HL-60 (cell line): ENCODE measurements at regions not wholly inside any gene's neighbourhood (a gene's known extent, or its start where the extent isn't known, plus 50 kb on each side); places are given as distances from the start of the nearest gene placed in this dataset.

Source experiments
- DNase-seq, 2 experiments: peaks; one replicate each; pipeline ENCODE4 v3.0.0-alpha.2; 2010 to 2020; ENCODE audit warnings: low read depth in 1 of 2, low spot score in 1 of 2
- H3K27ac ChIP-seq: fragments of 250-450 bp; sonication (Bioruptor Pico); replicated peaks from 2 replicates; pipeline ENCODE4 v1.5.1; 2020; ENCODE audit warnings: mild to moderate bottlenecking, moderate library complexity
- H3K27me3 ChIP-seq: fragments of 250-450 bp; sonication (Bioruptor Pico); 2 replicates; pipeline ENCODE4 v1.5.1; 2021; ENCODE audit warnings: mild to moderate bottlenecking, moderate library complexity; ENCODE audit not compliant: insufficient read depth, poor library complexity, severe bottlenecking
- H3K4me3 ChIP-seq: replicated peaks from 2 replicates; pipeline ENCODE4 v1.5.1; 2011; ENCODE audit warnings: mild to moderate bottlenecking, control low read depth, low read length; ENCODE audit not compliant: insufficient read depth
- GABPA ChIP-seq: IDR thresholded peaks from 2 replicates; pipeline ENCODE4 v1.6.1; 2012; ENCODE audit warnings: low read depth
- POLR2AphosphoS5 ChIP-seq: IDR thresholded peaks from 2 replicates; pipeline ENCODE4 v1.6.1; 2012; ENCODE audit warnings: low read depth
- SPI1 ChIP-seq: IDR thresholded peaks from 2 replicates; pipeline ENCODE4 v1.6.1; 2012; ENCODE audit warnings: low read depth, mild to moderate bottlenecking, borderline replicate concordance
- TF ChIP-seq, protein P1 (sequence below): IDR thresholded peaks from 2 replicates; pipeline ENCODE4 v1.6.1; 2012; ENCODE audit warnings: low read depth; ENCODE audit not compliant: insufficient replicate concordance
- TF ChIP-seq, protein P2 (sequence below): IDR thresholded peaks from one replicate; pipeline ENCODE4 v1.5.1; 2011; ENCODE audit warnings: low read length, control low read depth, inconsistent platforms; ENCODE audit not compliant: insufficient read depth

DNA sequence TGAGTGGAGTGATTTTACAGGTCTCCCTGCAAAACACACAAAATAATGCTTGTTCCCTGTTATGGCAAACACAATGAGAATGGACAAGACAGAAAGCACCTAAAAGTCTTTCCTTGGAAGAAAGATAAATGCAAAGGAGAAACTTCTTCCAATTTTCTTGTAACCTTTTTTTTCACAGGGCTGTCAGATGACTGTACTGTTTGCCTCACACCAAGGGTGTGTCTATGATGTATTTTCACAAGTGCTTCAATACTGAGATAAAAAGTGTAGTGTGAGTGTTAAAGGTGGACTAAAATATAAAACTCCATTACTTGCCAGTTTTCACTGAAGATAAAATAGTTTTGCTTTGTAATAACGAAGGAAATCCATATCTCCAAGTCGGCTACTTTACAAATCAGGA is 194.5 kb downstream of the CENPW start:
- DNase-seq = no peak
- TF ChIP-seq, protein P1, sequence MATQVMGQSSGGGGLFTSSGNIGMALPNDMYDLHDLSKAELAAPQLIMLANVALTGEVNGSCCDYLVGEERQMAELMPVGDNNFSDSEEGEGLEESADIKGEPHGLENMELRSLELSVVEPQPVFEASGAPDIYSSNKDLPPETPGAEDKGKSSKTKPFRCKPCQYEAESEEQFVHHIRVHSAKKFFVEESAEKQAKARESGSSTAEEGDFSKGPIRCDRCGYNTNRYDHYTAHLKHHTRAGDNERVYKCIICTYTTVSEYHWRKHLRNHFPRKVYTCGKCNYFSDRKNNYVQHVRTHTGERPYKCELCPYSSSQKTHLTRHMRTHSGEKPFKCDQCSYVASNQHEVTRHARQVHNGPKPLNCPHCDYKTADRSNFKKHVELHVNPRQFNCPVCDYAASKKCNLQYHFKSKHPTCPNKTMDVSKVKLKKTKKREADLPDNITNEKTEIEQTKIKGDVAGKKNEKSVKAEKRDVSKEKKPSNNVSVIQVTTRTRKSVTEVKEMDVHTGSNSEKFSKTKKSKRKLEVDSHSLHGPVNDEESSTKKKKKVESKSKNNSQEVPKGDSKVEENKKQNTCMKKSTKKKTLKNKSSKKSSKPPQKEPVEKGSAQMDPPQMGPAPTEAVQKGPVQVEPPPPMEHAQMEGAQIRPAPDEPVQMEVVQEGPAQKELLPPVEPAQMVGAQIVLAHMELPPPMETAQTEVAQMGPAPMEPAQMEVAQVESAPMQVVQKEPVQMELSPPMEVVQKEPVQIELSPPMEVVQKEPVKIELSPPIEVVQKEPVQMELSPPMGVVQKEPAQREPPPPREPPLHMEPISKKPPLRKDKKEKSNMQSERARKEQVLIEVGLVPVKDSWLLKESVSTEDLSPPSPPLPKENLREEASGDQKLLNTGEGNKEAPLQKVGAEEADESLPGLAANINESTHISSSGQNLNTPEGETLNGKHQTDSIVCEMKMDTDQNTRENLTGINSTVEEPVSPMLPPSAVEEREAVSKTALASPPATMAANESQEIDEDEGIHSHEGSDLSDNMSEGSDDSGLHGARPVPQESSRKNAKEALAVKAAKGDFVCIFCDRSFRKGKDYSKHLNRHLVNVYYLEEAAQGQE = no peak
- no peak for TF ChIP-seq POLR2AphosphoS5
- TF ChIP-seq SPI1 = no peak
- TF ChIP-seq GABPA = no peak
- TF ChIP-seq, protein P2, sequence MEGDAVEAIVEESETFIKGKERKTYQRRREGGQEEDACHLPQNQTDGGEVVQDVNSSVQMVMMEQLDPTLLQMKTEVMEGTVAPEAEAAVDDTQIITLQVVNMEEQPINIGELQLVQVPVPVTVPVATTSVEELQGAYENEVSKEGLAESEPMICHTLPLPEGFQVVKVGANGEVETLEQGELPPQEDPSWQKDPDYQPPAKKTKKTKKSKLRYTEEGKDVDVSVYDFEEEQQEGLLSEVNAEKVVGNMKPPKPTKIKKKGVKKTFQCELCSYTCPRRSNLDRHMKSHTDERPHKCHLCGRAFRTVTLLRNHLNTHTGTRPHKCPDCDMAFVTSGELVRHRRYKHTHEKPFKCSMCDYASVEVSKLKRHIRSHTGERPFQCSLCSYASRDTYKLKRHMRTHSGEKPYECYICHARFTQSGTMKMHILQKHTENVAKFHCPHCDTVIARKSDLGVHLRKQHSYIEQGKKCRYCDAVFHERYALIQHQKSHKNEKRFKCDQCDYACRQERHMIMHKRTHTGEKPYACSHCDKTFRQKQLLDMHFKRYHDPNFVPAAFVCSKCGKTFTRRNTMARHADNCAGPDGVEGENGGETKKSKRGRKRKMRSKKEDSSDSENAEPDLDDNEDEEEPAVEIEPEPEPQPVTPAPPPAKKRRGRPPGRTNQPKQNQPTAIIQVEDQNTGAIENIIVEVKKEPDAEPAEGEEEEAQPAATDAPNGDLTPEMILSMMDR = no peak
- Histone ChIP-seq H3K4me3 (no peak overlapping the region), H3K27me3 (no peaks in the 10 kb centered on the region), H3K27ac (no peak overlapping the region)

DNA sequence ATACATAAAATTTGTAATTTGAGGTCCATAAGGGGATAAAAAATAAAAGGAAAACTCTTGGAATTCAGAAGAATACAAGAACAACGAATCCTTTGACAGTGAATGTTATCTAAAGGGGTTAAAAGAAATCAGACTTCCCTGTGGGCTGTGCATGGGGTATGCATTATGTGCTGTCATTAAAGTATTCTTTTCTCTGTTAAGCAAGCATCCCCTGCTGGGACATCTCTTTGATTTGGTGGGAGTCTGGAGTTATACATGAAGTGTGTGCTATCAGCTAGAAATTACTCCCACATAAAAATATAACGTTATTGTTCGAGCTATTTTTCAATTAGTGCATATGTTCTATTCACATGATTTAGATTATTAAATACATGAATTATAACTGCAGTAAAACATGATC is 195.2 kb downstream of the CENPW start:
- TF ChIP-seq, protein P1 = no peak
- no peak for TF ChIP-seq POLR2AphosphoS5
- no peak for TF ChIP-seq GABPA
- TF ChIP-seq, protein P2 = no peak
- no peak for TF ChIP-seq SPI1
- no peak for DNase-seq
- no peaks in the 10 kb centered on the region for H3K27me3 ChIP-seq
- H3K27ac ChIP-seq = no peak overlapping the region
- H3K4me3 ChIP-seq = no peak overlapping the region

DNA sequence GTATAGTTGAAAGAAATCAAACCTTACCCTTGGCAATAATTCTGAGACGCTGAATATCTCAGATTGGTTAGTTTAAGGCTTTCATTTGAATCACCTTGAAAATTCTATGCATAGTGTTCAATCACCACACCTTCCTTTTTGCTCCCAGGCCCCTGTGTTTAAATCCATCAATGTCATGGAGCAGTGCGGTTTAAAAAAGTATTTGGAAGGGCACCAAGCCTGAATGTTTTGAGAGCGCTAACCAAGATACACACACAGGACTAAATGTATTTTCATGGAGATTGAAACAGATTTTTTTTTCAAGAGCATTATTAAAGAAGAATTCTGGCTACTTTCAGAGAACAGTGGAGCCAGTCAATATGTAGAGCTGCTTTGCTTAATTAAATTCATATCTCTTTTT is 195.7 kb downstream of the CENPW start:
- DNase-seq = no peak
- H3K27ac ChIP-seq = peak overlapping the region; percentile 30; the same call in 1 of the 2 replicates
- no peaks in the 10 kb centered on the region for H3K27me3 ChIP-seq
- no peak overlapping the region for H3K4me3 ChIP-seq
- TF ChIP-seq POLR2AphosphoS5 (no peak), GABPA (no peak), SPI1 (no peak)
- TF ChIP-seq, protein P1 = no peak
- TF ChIP-seq, protein P2 = no peak
